ENCODE measurements at regions not wholly inside any gene's neighbourhood (a gene's known extent, or its start where the extent isn't known, plus 50 kb on each side); places are given as distances from the start of the nearest gene placed in this dataset.

DNA sequence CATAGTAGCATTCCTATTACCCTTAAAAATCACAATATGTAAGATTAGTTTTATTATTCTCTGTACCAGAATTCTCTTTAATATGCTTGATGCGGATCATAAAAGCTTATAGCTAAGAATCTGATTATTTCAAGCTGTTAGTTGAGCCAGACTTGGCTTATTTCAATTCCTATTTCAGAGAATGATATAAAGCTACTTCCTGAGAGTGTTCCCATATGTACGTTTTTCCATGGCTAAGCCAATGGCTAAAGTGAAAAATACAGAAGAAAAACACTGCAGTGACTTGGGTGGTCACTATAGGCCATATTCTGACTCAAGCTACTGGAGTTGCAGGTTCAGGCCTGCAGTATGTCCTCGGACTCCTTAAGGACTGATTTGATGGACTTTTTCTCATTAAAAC, 97.9 kb upstream of the EEF1E1 start:
- Mint-ChIP-seq H3K4me3 (no peak overlapping the region), H3K27me3 (peaks cover 21% of the 10 kb centered on the region), H3K4me1 (ENCODE audit: low read depth) (no peaks in the 10 kb centered on the region), H3K9me3 (no peaks in the 10 kb centered on the region), H3K36me3 (ENCODE audit: low read depth) (no peaks in the 10 kb centered on the region), H3K27ac (no peak overlapping the region)
- Histone ChIP-seq H3K9me3 (ENCODE audit: control insufficient read depth in 1 of 2, insufficient read depth in 1 of 2, low read length in 2 of 2) (peaks cover 0 to 3% of the 10 kb centered on the region in 2 experiments), H3K27ac (ENCODE audit: low read depth in 1 of 2, low read length in 2 of 2) (no peak overlapping the region), H3K36me3 (ENCODE audit: insufficient read depth, low read length) (no peaks in the 10 kb centered on the region), H3K27me3 (ENCODE audit: control insufficient read depth in 1 of 2, insufficient read depth in 2 of 2, low read length in 2 of 2) (no peaks in the 10 kb centered on the region), H3K4me1 (ENCODE audit: insufficient read depth, low read length) (no peaks in the 10 kb centered on the region), H3K4me3 (ENCODE audit: low read length) (no peak overlapping the region)
- intact Hi-C loops (cut with DNase I, micrococcal nuclease): no loop called here
- DNase-seq (no peak), ATAC-seq (ENCODE audit: poor library complexity) (no peak)
- ChIA-PET POLR2A (no interaction called here), CTCF (no interaction called here)
- TF ChIP-seq, protein P1, sequence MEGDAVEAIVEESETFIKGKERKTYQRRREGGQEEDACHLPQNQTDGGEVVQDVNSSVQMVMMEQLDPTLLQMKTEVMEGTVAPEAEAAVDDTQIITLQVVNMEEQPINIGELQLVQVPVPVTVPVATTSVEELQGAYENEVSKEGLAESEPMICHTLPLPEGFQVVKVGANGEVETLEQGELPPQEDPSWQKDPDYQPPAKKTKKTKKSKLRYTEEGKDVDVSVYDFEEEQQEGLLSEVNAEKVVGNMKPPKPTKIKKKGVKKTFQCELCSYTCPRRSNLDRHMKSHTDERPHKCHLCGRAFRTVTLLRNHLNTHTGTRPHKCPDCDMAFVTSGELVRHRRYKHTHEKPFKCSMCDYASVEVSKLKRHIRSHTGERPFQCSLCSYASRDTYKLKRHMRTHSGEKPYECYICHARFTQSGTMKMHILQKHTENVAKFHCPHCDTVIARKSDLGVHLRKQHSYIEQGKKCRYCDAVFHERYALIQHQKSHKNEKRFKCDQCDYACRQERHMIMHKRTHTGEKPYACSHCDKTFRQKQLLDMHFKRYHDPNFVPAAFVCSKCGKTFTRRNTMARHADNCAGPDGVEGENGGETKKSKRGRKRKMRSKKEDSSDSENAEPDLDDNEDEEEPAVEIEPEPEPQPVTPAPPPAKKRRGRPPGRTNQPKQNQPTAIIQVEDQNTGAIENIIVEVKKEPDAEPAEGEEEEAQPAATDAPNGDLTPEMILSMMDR (IDR thresholded peaks at IDR 0.05): no peak

DNA sequence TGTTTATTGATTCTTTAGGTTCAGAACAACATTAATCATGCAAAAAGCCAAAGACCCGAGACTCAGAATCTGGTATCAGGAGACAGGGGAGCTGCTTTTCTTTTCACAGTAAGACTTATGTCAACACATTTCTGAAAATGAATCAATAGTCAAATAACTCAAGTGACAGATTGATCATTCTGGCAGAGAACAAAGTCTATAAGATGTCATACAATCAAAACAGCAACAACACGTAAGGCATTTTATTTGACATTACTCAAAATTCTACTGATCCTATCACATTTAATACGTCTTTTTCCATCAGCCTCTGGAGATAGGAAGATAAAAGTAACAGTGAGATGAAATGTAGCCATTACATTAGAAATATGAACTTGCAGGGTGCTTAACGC, 93.4 kb upstream of the EEF1E1 start:
- Mint-ChIP-seq H3K27ac (no peak overlapping the region), H3K9me3 (no peaks in the 10 kb centered on the region), H3K4me1 (ENCODE audit: low read depth) (no peaks in the 10 kb centered on the region), H3K27me3 (peaks cover 26% of the 10 kb centered on the region), H3K36me3 (ENCODE audit: low read depth) (no peaks in the 10 kb centered on the region), H3K4me3 (no peak overlapping the region)
- Histone ChIP-seq H3K4me3 (ENCODE audit: low read length) (no peak overlapping the region), H3K27ac (ENCODE audit: low read depth in 1 of 2, low read length in 2 of 2) (no peak overlapping the region), H3K27me3 (ENCODE audit: control insufficient read depth in 1 of 2, insufficient read depth in 2 of 2, low read length in 2 of 2) (no peaks in the 10 kb centered on the region), H3K9me3 (ENCODE audit: control insufficient read depth in 1 of 2, insufficient read depth in 1 of 2, low read length in 2 of 2) (no peaks in the 10 kb centered on the region), H3K4me1 (ENCODE audit: insufficient read depth, low read length) (no peaks in the 10 kb centered on the region), H3K36me3 (ENCODE audit: insufficient read depth, low read length) (no peaks in the 10 kb centered on the region)
- DNase-seq (no peak), ATAC-seq (ENCODE audit: poor library complexity) (no peak)
- TF ChIP-seq, protein P1 (IDR thresholded peaks at IDR 0.05): no peak
- CTCF ChIA-PET: no interaction called here
- intact Hi-C loops (cut with DNase I, micrococcal nuclease): no loop called here
- POLR2A ChIA-PET: interaction anchor here (1.8 kb wide), 1 partner anchor 9 kb away, joined by 4 read pairs; no protein-coding TSS in a partner anchor

GRCh38 chr6:8195040-8195713, 92.8 kb upstream of the EEF1E1 start:
- no peaks in the 10 kb centered on the region for H3K27me3 ChIP-seq (ENCODE audit: control insufficient read depth in 1 of 2, insufficient read depth in 2 of 2, low read length in 2 of 2)
- no peak for ATAC-seq (ENCODE audit: poor library complexity)
- Mint-ChIP-seq H3K36me3 (ENCODE audit: low read depth) (no peaks in the 10 kb centered on the region), H3K4me3 (no peak overlapping the region), H3K27ac (no peak overlapping the region), H3K27me3 (peaks cover 32% of the 10 kb centered on the region), H3K9me3 (no peaks in the 10 kb centered on the region), H3K4me1 (ENCODE audit: low read depth) (no peaks in the 10 kb centered on the region)
- intact Hi-C loops (cut with DNase I, micrococcal nuclease): no loop called here
- CTCF ChIA-PET: no interaction called here
- no peak overlapping the region for H3K4me3 ChIP-seq (ENCODE audit: low read length)
- POLR2A ChIA-PET: no interaction called here
- H3K36me3 ChIP-seq (ENCODE audit: insufficient read depth, low read length): no peaks in the 10 kb centered on the region
- no peak overlapping the region for H3K27ac ChIP-seq (ENCODE audit: low read depth in 1 of 2, low read length in 2 of 2)
- H3K4me1 ChIP-seq (ENCODE audit: insufficient read depth, low read length): no peaks in the 10 kb centered on the region
- DNase-seq: no peak
- TF ChIP-seq, protein P1 (IDR thresholded peaks at IDR 0.05): no peak
- H3K9me3 ChIP-seq (ENCODE audit: control insufficient read depth in 1 of 2, insufficient read depth in 1 of 2, low read length in 2 of 2): no peaks in the 10 kb centered on the region

Data from CD4-positive, alpha-beta T cell (primary cell).